Prostate gland (tissue), 2 donors: ENCODE measurements at regions not wholly inside any gene's neighbourhood (a gene's known extent, or its start where the extent isn't known, plus 50 kb on each side); places are given as distances from the start of the nearest gene placed in this dataset.

Experiments used
- DNase-seq: peaks from one replicate; pipeline ENCODE4 v3.0.0-alpha.2; 2019; ENCODE audit warnings: low spot score
- H3K27ac ChIP-seq, 2 donors: fragments of 200-600 bp; sonication (generic); 2 replicates each; pipeline ENCODE4 v1.5.1; 2017 to 2019
- H3K27me3 ChIP-seq: fragments of 200-600 bp; sonication (generic); replicated peaks from 2 replicates; pipeline ENCODE4 v1.5.1; 2019; ENCODE audit not compliant: insufficient read depth
- H3K36me3 ChIP-seq, 2 donors: fragments of 200-600 bp; sonication (generic); 1 replicate in 1 of 2; 2 replicates in 1 of 2; pipeline versions ENCODE4 v1.5.1 to v1.8.1; 2017 to 2019
- H3K4me1 ChIP-seq: fragments of 200-600 bp; sonication (generic); replicated peaks from 2 replicates; pipeline ENCODE4 v1.5.1; 2019
- H3K4me3 ChIP-seq, 2 donors: fragments of 200-600 bp; sonication (generic); 2 replicates each; pipeline ENCODE4 v1.5.1; 2017 to 2019
- H3K9me3 ChIP-seq: fragments of 200-600 bp; sonication (generic); 2 replicates; pipeline ENCODE4 v1.5.1; 2017
- CTCF ChIP-seq, 4 experiments: fragments of 200-600 bp in 2 of 4; fragments of 450-650 bp in 2 of 4; sonication (generic) in 2 of 4; IDR thresholded peaks; 1 replicate in 3 of 4; 2 replicates in 1 of 4; pipeline ENCODE4 v1.5.1; 2016 to 2019; ENCODE audit warnings: antibody characterized with exemption in 4 of 4, mild to moderate bottlenecking in 2 of 4, moderate library complexity in 2 of 4
- POLR2A ChIP-seq: fragments of 450-650 bp; IDR thresholded peaks from one replicate; pipeline ENCODE4 v1.6.1; 2016; ENCODE audit warnings: antibody characterized with exemption, mild to moderate bottlenecking
- POLR2AphosphoS5 ChIP-seq: sonication (generic); formaldehyde crosslinking; IDR thresholded peaks from one replicate; pipeline ENCODE4 v1.6.1; 2017; ENCODE audit warnings: antibody characterized with exemption
- WGBS: methylation state at CpG from one replicate; pipeline ENCODE4 v1.1.5; 2018; 5-methylcytosine and 5-hydroxymethylcytosine counted together
- intact Hi-C: fragments of 100-400 bp; cut with DNase I; formaldehyde crosslinking; loops from one replicate; pipeline ENCODE4 v1.14.2; 2022

DNA sequence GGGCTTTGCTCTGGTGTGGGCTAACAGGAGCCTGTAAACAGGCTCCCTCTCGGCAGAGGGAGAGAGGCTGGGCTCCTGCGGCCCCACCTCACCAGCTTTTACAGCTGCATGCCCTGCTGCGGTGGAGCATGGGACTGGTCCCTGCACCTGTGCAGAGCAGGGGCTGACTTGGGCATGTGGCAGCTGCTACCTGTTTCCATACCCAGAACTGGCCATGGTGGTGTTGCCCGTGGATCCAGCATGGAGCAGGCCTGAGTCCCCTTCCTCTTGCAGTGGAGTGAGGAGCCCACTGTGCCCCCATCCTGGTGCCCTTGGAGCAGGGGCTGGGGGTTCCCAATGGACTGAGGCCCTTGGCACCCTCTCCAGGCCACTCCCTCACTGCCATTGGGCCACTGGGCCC is 91.9 kb upstream of the MGMT start:
- Histone ChIP-seq H3K4me1 (no peaks in the 10 kb centered on the region), H3K27me3 (no peaks in the 10 kb centered on the region), H3K36me3 (no peaks in the 10 kb centered on the region), H3K27ac (no peak overlapping the region), H3K9me3 (no peaks in the 10 kb centered on the region), H3K4me3 (no peak overlapping the region)
- no peak for DNase-seq
- 88% methylated on average over 4 of the region's 4 CpGs for WGBS
- no peak for TF ChIP-seq POLR2AphosphoS5
- no peak for TF ChIP-seq CTCF (IDR thresholded peaks at IDR 0.05)
- no peak for TF ChIP-seq POLR2A
- intact Hi-C loops: no loop called here

DNA sequence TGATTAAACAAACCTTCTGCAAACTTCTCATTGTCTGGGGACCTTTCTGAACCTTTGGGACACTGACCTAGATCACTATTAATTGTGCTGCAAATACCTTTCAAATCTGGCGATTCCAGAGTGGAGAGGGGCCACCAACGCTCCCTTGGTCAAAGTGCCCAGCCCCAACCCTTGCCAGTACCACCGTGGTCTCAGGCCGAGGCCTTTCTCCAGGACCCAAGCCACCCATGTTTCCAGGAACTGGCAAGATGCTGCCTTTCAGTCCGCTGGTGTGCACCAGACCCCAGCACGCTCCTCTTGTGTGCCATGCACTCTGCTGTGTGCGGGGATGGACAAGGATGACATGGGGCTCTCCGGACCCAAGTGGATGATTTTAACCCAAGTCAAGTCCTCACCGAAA is 91.1 kb upstream of the MGMT start:
- Histone ChIP-seq H3K27ac (no peak overlapping the region), H3K9me3 (no peaks in the 10 kb centered on the region), H3K27me3 (no peaks in the 10 kb centered on the region), H3K4me1 (no peaks in the 10 kb centered on the region), H3K36me3 (no peaks in the 10 kb centered on the region), H3K4me3 (no peak overlapping the region)
- TF ChIP-seq CTCF (IDR thresholded peaks at IDR 0.05) (no peak), POLR2A (no peak), POLR2AphosphoS5 (no peak)
- DNase-seq: no peak
- WGBS: 93% methylated on average over 9 of the region's 9 CpGs
- intact Hi-C loops: no loop called here

DNA sequence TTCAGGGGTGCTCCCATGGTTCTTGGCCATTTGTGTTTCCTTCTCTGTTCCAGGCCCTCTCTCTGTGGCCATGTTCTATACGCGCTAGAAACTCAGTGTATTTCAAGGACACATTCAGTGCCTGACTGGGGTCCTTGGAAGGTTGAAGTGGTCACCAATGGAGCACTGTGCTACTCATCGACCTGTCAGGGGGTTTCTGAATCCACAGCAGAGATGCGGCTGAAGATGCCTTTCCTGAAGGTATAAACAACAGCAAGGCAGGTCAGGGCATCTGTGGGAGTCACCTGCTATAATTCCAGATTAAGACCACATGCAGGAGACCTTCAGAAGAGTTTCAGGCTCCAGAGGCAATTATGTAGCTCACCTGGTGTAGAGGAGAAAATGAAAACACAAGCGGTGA is 86.8 kb upstream of the MGMT start:
- Histone ChIP-seq H3K36me3 (no peaks in the 10 kb centered on the region), H3K27ac (no peak overlapping the region), H3K27me3 (no peaks in the 10 kb centered on the region), H3K9me3 (no peaks in the 10 kb centered on the region), H3K4me1 (no peaks in the 10 kb centered on the region), H3K4me3 (no peak overlapping the region)
- no peak for DNase-seq
- no peak for TF ChIP-seq POLR2AphosphoS5
- TF ChIP-seq POLR2A: no peak
- TF ChIP-seq CTCF (IDR thresholded peaks at IDR 0.05): no peak
- WGBS: 92% methylated on average over 5 of the region's 5 CpGs
- intact Hi-C loops: no loop called here

DNA sequence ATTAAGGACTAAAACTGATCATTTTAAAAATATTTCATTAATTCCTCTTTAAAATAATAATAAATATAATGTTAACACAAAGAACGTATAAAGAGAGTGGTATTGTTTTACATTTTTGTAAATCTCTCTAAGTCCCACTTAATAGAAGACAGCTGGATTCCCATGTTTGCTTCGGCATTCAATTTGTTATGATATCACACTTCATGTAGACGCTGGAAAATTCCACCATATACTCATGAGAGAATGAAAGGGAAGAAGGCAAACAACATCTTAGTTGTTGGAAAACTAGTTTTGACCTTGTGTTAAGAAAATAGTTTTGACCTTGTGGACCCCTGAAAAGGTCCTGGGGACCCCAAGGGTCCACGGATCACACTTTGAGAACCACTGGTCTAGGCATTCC is 85.3 kb upstream of the MGMT start:
- no peak for DNase-seq
- WGBS: 76% methylated on average over 4 of the region's 4 CpGs
- no peak overlapping the region for H3K4me3 ChIP-seq
- no peaks in the 10 kb centered on the region for H3K36me3 ChIP-seq
- no peaks in the 10 kb centered on the region for H3K9me3 ChIP-seq
- intact Hi-C loops: no loop called here
- no peaks in the 10 kb centered on the region for H3K27me3 ChIP-seq
- no peak for TF ChIP-seq CTCF (IDR thresholded peaks at IDR 0.05)
- no peak for TF ChIP-seq POLR2AphosphoS5
- no peak for TF ChIP-seq POLR2A
- no peaks in the 10 kb centered on the region for H3K4me1 ChIP-seq
- no peak overlapping the region for H3K27ac ChIP-seq

- H3K27me3 ChIP-seq: no peaks in the 10 kb centered on the region
- H3K4me3 ChIP-seq: no peak overlapping the region
- no peaks in the 10 kb centered on the region for H3K36me3 ChIP-seq
- intact Hi-C loops: no loop called here
- TF ChIP-seq POLR2AphosphoS5 (no peak), POLR2A (no peak), CTCF (IDR thresholded peaks at IDR 0.05) (no peak)
- H3K9me3 ChIP-seq: no peaks in the 10 kb centered on the region
- no peak overlapping the region for H3K27ac ChIP-seq
- H3K4me1 ChIP-seq: no peaks in the 10 kb centered on the region
- DNase-seq: no peak
- WGBS: 87% methylated on average over 6 of the region's 6 CpGs
These were observed 84.6 kb upstream of the MGMT start for GRCh38 chr10:129382401-129382800.
